COLO829 (cell line): ENCODE measurements at regions not wholly inside any gene's neighbourhood (a gene's known extent, or its start where the extent isn't known, plus 50 kb on each side); places are given as distances from the start of the nearest gene placed in this dataset.
A peak's percentile ranks its signal among the peaks of the same experiment; 100 is the strongest.

Experiments used
- DNase-seq: peaks from one replicate; pipeline ENCODE4 v3.0.0; 2012; ENCODE audit warnings: low spot score

- DNase-seq = no peak
These were observed 499.2 kb upstream of the ATP2B1 start for GRCh38 chr12:90207799-90208198.

DNA sequence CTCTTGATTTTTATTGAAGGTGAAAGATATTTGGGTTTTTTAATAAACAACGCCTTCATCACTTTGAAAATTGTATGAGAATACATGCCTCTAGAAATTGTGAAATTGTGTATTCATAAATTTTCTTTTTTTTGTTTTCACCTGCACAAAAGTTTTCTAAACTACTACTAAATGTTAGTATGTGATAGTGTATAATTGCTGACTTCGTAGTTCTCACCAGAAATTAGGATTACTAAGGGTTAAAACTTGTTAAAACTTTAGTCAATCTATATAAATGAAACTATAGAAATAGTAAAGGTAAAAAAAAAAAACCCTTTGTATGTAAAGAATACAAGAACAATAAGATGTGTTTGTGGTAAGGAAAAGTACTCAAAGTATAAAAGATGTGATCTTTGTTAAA is 496.5 kb upstream of the ATP2B1 start:
- DNase-seq = no peak

GRCh38 chr12:90203556-90203955 is 494.9 kb upstream of the ATP2B1 start:
- DNase-seq = no peak

DNA sequence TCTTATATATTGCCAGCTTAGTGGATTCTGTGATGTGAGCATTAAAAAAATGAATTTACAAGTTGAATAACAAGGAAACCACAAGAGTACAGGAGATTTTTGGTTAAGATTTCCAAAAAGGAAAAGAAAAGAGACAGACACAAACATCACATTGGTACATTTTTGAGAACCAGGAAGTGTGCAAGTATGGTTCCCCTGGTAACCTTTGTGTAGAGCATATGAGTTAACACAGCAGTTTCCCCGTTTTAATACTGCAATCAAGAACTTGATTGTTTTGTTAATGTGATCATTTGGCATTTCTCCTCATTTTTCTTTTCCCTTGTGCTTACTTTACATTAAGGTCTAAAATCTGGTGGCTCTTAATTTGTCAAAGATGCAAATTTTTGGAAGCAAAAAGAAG is 490.4 kb upstream of the ATP2B1 start:
- no peak for DNase-seq

DNA sequence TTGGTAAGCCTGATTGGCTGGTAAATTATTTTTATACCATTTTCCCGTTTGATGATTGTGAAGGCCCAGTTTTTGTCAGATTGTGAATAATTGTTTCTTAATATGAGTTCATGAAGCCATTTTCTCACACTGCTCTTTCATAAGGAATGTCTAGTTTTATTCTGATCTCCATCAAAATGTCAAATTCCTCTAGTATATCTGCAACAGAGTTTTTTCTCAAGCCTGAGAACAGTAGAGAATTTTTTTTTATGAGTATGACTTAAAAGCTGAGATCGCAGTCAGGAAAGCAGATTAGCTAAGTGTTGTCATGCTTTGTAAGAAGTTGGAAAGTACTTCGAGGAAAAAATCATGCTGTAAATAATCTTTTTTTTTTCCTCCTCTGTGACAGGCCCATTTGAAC is 484.9 kb upstream of the ATP2B1 start:
- DNase-seq = no peak

DNA sequence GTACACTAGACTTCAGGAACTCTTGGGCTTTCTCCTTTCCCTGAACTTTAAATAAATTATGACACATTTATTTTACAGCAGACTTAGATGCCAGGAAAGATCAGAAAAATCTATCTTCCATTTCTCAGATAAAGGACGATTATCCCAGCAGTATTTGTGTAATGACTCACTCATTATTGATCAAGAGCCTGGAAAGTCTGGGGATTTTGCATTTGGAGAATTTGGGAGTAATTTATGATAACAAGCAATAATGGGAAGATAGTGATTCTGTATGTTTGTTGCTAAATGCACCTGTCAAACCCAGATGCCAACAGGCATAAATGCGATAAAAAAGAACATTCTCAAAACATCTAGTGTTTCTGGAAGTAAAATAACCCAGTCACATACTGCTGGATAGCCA is 480.2 kb upstream of the ATP2B1 start:
- DNase-seq = no peak

DNA sequence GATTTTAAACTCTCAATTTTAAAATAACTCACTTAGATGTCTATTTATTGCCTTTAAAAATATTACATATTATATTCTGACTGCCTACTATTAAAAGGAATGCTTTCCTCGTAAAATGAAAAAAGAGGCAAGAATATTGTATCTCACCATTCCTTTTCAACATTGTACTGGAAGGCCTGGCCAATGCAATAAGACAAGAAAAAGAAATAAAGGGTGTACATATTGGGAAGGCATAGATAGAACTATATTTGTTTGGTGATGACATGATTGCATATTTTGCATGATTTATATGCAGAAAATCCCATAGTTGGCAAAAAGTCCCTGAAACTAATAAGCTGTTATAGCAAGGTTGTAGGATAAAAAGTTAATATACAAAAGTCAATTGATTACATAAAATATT is 474.6 kb upstream of the ATP2B1 start:
- DNase-seq = no peak

GRCh38 chr12:90181216-90181615 is 472.6 kb upstream of the ATP2B1 start:
- DNase-seq = no peak

DNA sequence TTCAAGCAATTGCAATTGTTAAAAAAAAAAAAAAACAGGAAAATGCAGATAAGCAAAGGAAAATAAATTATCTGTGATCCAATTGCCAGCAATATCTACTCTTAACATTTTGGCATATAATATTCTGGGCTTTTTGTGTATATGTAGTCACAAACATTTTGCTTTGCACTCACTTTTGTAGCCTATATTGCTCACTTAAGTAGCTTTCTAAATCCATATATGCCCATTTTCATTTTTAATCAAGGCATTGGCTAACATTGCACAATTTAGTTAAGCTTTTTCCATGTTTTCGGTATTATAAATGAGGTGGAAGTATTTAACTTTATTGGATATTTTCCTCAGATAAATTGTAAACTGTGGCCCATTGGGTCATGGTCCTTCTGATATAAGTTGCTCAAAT is 466.3 kb upstream of the ATP2B1 start:
- DNase-seq = no peak

- DNase-seq = peak; percentile 23
These were observed 465.5 kb upstream of the ATP2B1 start for GRCh38 chr12:90174198-90174510.

- no peak for DNase-seq
These were observed 465.0 kb upstream of the ATP2B1 start for GRCh38 chr12:90173499-90174197.

- DNase-seq = no peak
These were observed 463.9 kb upstream of the ATP2B1 start for GRCh38 chr12:90172524-90172923.

DNA sequence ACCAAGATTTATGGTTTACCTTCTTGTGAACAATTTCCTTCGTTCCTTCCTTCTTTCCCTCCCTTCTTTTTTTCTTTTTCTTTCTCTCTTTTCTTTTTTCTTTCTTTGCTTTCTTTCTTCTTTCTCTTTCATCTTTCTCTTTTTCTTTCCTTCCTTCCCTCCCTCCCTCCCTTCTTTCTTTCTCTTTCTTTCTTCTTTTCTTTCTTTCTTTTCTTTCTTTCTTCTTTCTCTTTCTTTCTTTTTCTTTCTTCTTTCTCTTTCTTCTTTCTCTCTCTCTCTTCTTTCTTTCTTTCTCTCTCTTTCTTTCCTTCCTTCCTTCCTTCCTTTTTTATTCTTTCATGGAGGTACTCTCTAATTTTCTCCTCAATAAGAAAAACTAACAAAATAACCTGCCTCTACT is 462.1 kb upstream of the ATP2B1 start:
- DNase-seq = no peak

DNA sequence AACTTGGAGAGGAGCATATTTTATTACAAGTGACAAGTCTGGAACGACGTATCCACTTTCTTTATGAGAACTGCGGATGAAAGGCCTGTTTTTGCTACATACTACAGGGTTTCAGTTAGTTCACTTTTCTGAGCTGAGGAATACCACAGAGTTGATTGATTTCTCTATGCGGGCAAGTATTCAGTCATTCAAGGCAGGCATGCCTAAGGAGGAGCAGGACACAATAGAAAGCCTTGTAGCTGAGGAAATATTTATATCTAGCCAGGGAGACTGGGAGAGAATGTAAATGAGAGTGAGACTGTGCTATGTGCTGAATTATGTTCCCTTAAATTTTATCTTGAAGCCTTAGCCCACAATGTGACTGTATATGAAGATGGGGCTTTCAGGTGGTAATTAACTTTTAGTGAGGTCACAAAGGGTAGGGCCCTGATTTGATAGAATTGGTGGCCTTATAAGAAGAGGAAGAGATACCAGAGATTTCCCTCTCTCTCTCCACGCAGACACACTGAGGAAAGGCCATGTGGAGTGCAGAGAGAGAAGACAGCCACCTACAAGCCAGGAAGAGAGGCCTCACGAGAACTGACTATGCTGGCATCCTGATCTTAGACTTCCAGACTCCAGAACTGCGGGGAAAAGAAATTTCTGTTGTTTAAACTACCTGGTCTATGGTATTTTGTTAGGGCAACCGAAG is 459.0 kb upstream of the ATP2B1 start:
- DNase-seq = peak; percentile 4

- DNase-seq = no peak
These were observed 458.0 kb upstream of the ATP2B1 start for GRCh38 chr12:90166671-90167070.

DNA sequence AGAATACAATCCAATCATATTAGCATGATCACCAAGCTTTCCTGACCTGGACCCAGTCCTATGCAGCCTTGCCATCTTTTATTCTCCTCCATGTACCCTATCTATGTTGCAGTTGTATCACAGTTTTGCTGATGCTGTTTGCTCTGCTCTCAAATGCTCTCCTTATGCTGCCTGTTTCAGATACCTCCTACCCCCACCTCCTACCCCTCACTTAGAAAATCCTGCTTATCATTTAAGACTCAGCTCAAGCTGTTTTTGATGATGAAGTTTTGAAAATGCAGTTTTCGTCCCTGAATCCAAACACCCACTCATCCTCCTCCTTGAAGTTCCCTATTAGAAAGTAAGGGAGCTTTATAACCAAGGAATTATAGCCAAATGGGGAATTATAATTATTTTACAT is 457.4 kb upstream of the ATP2B1 start:
- DNase-seq = no peak

GRCh38 chr12:90163975-90164374 is 455.3 kb upstream of the ATP2B1 start:
- DNase-seq = no peak

GRCh38 chr12:90153827-90154226 is 445.2 kb upstream of the ATP2B1 start:
- DNase-seq = no peak

GRCh38 chr12:90152897-90153624 is 444.4 kb upstream of the ATP2B1 start:
- no peak for DNase-seq

- DNase-seq = no peak
These were observed 442.9 kb upstream of the ATP2B1 start for GRCh38 chr12:90151491-90152015.

- no peak for DNase-seq
These were observed 440.8 kb upstream of the ATP2B1 start for GRCh38 chr12:90149453-90149852.

DNA sequence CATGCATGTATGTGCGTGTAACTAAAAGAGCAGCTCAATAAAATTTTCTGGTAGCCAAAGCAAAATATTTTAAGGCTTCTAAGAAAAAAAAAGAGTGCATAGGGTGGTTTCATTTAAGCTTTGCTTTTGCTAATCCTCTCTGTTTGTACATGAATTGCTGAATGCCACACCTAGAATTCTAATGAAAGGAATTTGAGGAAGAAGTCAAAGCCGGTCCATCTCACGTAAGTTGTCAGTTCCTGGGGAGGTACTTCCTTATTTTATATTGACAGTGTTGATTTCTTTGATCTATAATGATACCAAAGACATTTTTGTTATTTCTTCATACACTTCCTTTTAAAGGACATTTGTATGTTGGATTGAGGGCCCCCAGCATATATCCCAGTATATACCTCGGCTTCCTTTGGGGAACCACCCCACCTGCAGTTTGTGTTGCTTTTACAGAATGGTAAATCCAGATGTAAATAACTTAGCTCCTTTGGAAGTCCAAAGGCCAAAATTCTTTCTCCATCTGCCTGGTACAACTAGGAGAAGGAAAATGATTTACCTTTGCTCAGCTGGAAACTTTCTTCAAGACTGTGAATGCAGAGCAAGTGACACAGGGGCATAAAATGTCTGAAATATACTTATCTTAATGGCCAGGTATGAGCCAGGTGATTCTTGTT is 420.9 kb upstream of the ATP2B1 start:
- no peak for DNase-seq

GRCh38 chr12:90128526-90128925 is 419.9 kb upstream of the ATP2B1 start:
- DNase-seq = no peak
